VCaP (cell line): ENCODE measurements at regions not wholly inside any gene's neighbourhood (a gene's known extent, or its start where the extent isn't known, plus 50 kb on each side); places are given as distances from the start of the nearest gene placed in this dataset.

Source experiments
- H3K27ac ChIP-seq: fragments of 450-650 bp; 2 replicates; pipeline ENCODE4 v1.5.1; 2017
- CTCF ChIP-seq: fragments of 450-650 bp; conservative IDR thresholded peaks from 2 replicates; pipeline ENCODE4 v1.5.1; 2017; ENCODE audit warnings: mild to moderate bottlenecking, moderate library complexity

GRCh38 chr5:110055302-110055701 lies 365.6 kb downstream of the MAN2A1 start:
- no peak for TF ChIP-seq CTCF
- no peak overlapping the region for H3K27ac ChIP-seq

GRCh38 chr5:110056580-110057114 lies 366.9 kb downstream of the MAN2A1 start:
- TF ChIP-seq CTCF = no peak
- no peak overlapping the region for H3K27ac ChIP-seq

- TF ChIP-seq CTCF = no peak
- H3K27ac ChIP-seq = peak overlapping the region; percentile 74
Measured at GRCh38 chr5:110058175-110058574, 368.4 kb downstream of the MAN2A1 start.

GRCh38 chr5:110062246-110062645 lies 372.5 kb downstream of the MAN2A1 start:
- TF ChIP-seq CTCF = no peak

GRCh38 chr5:110063640-110064602 lies 374.2 kb downstream of the MAN2A1 start:
- TF ChIP-seq CTCF = no peak
- H3K27ac ChIP-seq = 0 out of 2 replicates have a peak overlapping the region, but pooled peaks have one; percentile 22

More at GRCh38 chr5:110062246-110062645, 372.5 kb downstream of the MAN2A1 start:
- no peak overlapping the region for H3K27ac ChIP-seq

- TF ChIP-seq CTCF = no peak
- no peak overlapping the region for H3K27ac ChIP-seq
Measured at GRCh38 chr5:110064603-110065268, 375.0 kb downstream of the MAN2A1 start.

GRCh38 chr5:110070836-110071235 lies 381.1 kb downstream of the MAN2A1 start:
- no peak for TF ChIP-seq CTCF

More at GRCh38 chr5:110070836-110071235, 381.1 kb downstream of the MAN2A1 start:
- no peak overlapping the region for H3K27ac ChIP-seq
